ENCODE measurements at regions not wholly inside any gene's neighbourhood (a gene's known extent, or its start where the extent isn't known, plus 50 kb on each side); places are given as distances from the start of the nearest gene placed in this dataset.

GRCh38 chr3:182139627-182140357 lies 428.1 kb downstream of the SOX2 start:
- DNase-seq (ENCODE audit: low read depth in 1 of 2, low spot score in 1 of 2), result no peak
- Histone ChIP-seq H3K27ac (replicated peaks) (no peak overlapping the region), H3K4me3 (replicated peaks; ENCODE audit: insufficient read depth, low read length) (no peak overlapping the region), H3K27me3 (ENCODE audit: insufficient read depth, poor library complexity, severe bottlenecking) (no peaks in the 10 kb centered on the region)
- no peak for TF ChIP-seq GABPA (IDR thresholded peaks at IDR 0.05; ENCODE audit: low read depth)
- no peak for TF ChIP-seq CTCF (IDR thresholded peaks at IDR 0.05; ENCODE audit: insufficient read depth, low read length)
- no peak for TF ChIP-seq POLR2AphosphoS5 (IDR thresholded peaks at IDR 0.05; ENCODE audit: low read depth)

GRCh38 chr3:182142928-182143327 lies 431.2 kb downstream of the SOX2 start:
- H3K27ac ChIP-seq (replicated peaks), result no peak overlapping the region
- DNase-seq (ENCODE audit: low read depth in 1 of 2, low spot score in 1 of 2), result no peak
- H3K4me3 ChIP-seq (replicated peaks; ENCODE audit: insufficient read depth, low read length), result no peak overlapping the region
- no peaks in the 10 kb centered on the region for H3K27me3 ChIP-seq (ENCODE audit: insufficient read depth, poor library complexity, severe bottlenecking)
- no peak for TF ChIP-seq CTCF (IDR thresholded peaks at IDR 0.05; ENCODE audit: insufficient read depth, low read length)
- no peak for TF ChIP-seq POLR2AphosphoS5 (IDR thresholded peaks at IDR 0.05; ENCODE audit: low read depth)
- no peak for TF ChIP-seq REST (IDR thresholded peaks at IDR 0.05; ENCODE audit: insufficient replicate concordance, low read depth)

- Histone ChIP-seq H3K27ac (replicated peaks) (no peak overlapping the region), H3K4me3 (replicated peaks; ENCODE audit: insufficient read depth, low read length) (no peak overlapping the region), H3K27me3 (ENCODE audit: insufficient read depth, poor library complexity, severe bottlenecking) (no peaks in the 10 kb centered on the region)
- TF ChIP-seq CTCF (IDR thresholded peaks at IDR 0.05; ENCODE audit: insufficient read depth, low read length) (no peak), GABPA (IDR thresholded peaks at IDR 0.05; ENCODE audit: low read depth) (no peak), REST (IDR thresholded peaks at IDR 0.05; ENCODE audit: insufficient replicate concordance, low read depth) (no peak), SPI1 (IDR thresholded peaks at IDR 0.05; ENCODE audit: borderline replicate concordance, low read depth) (no peak), POLR2AphosphoS5 (IDR thresholded peaks at IDR 0.05; ENCODE audit: low read depth) (no peak)
- no peak for DNase-seq (ENCODE audit: low read depth in 1 of 2, low spot score in 1 of 2)
Measured at GRCh38 chr3:182143903-182144302, 432.2 kb downstream of the SOX2 start.

GRCh38 chr3:182148360-182148759 lies 436.6 kb downstream of the SOX2 start:
- DNase-seq (ENCODE audit: low read depth in 1 of 2, low spot score in 1 of 2), result no peak

More at GRCh38 chr3:182148360-182148759, 436.6 kb downstream of the SOX2 start:
- no peak overlapping the region for H3K4me3 ChIP-seq (replicated peaks; ENCODE audit: insufficient read depth, low read length)
- no peak overlapping the region for H3K27ac ChIP-seq (replicated peaks)
- TF ChIP-seq REST (IDR thresholded peaks at IDR 0.05; ENCODE audit: insufficient replicate concordance, low read depth) (no peak), POLR2AphosphoS5 (IDR thresholded peaks at IDR 0.05; ENCODE audit: low read depth) (no peak), GABPA (IDR thresholded peaks at IDR 0.05; ENCODE audit: low read depth) (no peak)
- H3K27me3 ChIP-seq (ENCODE audit: insufficient read depth, poor library complexity, severe bottlenecking), result no peaks in the 10 kb centered on the region

Measured in HL-60 (cell line).